Coronary artery (tissue), 2 donors: ENCODE measurements at regions not wholly inside any gene's neighbourhood (a gene's known extent, or its start where the extent isn't known, plus 50 kb on each side); places are given as distances from the start of the nearest gene placed in this dataset.
"Not testable (repeated sequence)": the region's sequence is repeated elsewhere in the genome, so short reads cannot be mapped to it uniquely, and the experiment has no call there.

Experiments
- DNase-seq: peaks from one replicate; pipeline ENCODE4 v3.0.0-alpha.2; 2017; ENCODE audit warnings: low spot score
- H3K27ac ChIP-seq, 2 donors: fragments of 200-600 bp; sonication (generic); one replicate each; pipeline ENCODE4 v1.5.1; 2016 to 2019
- H3K4me3 ChIP-seq: fragments of 200-600 bp; sonication (generic); 2 replicates; pipeline ENCODE4 v1.5.1; 2016; ENCODE audit warnings: mild to moderate bottlenecking, moderate library complexity
- CTCF ChIP-seq: fragments of 200-600 bp; sonication (generic); IDR thresholded peaks from one replicate; pipeline ENCODE4 v1.5.1; 2019; ENCODE audit warnings: antibody characterized with exemption

- no peak overlapping the region for H3K4me3 ChIP-seq
- no peak for DNase-seq
- TF ChIP-seq CTCF = no peak
- H3K27ac ChIP-seq = no peak overlapping the region
These were observed 126.7 kb upstream of the RAI2 start for GRCh38 chrX:17987783-17988182.

- no peak for DNase-seq
- TF ChIP-seq CTCF = no peak
- no peak overlapping the region for H3K27ac ChIP-seq
These were observed 125.9 kb upstream of the RAI2 start for GRCh38 chrX:17986977-17987376.

GRCh38 chrX:17986440-17986839, 125.3 kb upstream of the RAI2 start:
- Histone ChIP-seq H3K27ac (no peak overlapping the region), H3K4me3 (no peak overlapping the region)
- no peak for TF ChIP-seq CTCF
- no peak for DNase-seq

More at GRCh38 chrX:17986977-17987376, 125.9 kb upstream of the RAI2 start:
- H3K4me3 ChIP-seq = no peak overlapping the region

GRCh38 chrX:17984415-17984814, 123.3 kb upstream of the RAI2 start:
- Histone ChIP-seq H3K4me3 (no peak overlapping the region), H3K27ac (no peak overlapping the region)
- no peak for TF ChIP-seq CTCF
- no peak for DNase-seq

GRCh38 chrX:17983389-17983788, 122.3 kb upstream of the RAI2 start:
- TF ChIP-seq CTCF = no peak
- no peak for DNase-seq
- Histone ChIP-seq H3K27ac (no peak overlapping the region), H3K4me3 (no peak overlapping the region)

GRCh38 chrX:17977696-17978095, 116.6 kb upstream of the RAI2 start:
- no peak for TF ChIP-seq CTCF
- H3K4me3 ChIP-seq = no peak overlapping the region
- no peak overlapping the region for H3K27ac ChIP-seq
- DNase-seq = no peak

GRCh38 chrX:17976955-17977354, 115.9 kb upstream of the RAI2 start:
- H3K27ac ChIP-seq = no peak overlapping the region
- no peak overlapping the region for H3K4me3 ChIP-seq
- no peak for TF ChIP-seq CTCF
- no peak for DNase-seq

- H3K4me3 ChIP-seq, DNase-seq, H3K27ac ChIP-seq: not testable (repeated sequence)
These were observed 114.3 kb upstream of the RAI2 start for GRCh38 chrX:17975349-17975748.
